HG03060 (cell line): ENCODE measurements at regions not wholly inside any gene's neighbourhood (a gene's known extent, or its start where the extent isn't known, plus 50 kb on each side); places are given as distances from the start of the nearest gene placed in this dataset.
"Not testable (repeated sequence)": the region's sequence is repeated elsewhere in the genome, so short reads cannot be mapped to it uniquely, and the experiment has no call there.

ENCODE experiments used
- ATAC-seq: cut with Tn5 transposase; IDR thresholded peaks from one replicate; pipeline ENCODE4 v1.9.1; 2021; ENCODE audit warnings: low read depth, moderate number of reproducible peaks; ENCODE audit not compliant: unreplicated experiment

DNA sequence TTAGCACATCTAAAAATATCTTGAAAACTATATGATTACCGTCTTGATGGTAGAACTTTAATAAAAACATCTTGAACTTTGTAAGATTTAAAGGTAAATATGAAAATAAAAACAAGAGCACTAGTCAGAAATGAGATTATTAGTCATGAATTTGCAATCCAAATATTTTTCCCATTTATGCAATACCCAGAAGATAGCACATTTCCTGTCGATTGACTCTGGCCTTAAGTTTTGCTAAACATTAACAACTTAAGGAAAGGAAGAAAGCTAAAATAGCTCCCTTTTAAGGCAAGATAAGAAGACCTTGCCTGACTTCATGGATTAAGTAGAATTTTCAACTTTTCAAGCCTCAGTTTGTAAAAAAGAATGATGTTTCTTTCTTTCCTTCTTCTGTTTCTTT is 1374.7 kb upstream of the RAG2 start:
- ATAC-seq, result no peak

DNA sequence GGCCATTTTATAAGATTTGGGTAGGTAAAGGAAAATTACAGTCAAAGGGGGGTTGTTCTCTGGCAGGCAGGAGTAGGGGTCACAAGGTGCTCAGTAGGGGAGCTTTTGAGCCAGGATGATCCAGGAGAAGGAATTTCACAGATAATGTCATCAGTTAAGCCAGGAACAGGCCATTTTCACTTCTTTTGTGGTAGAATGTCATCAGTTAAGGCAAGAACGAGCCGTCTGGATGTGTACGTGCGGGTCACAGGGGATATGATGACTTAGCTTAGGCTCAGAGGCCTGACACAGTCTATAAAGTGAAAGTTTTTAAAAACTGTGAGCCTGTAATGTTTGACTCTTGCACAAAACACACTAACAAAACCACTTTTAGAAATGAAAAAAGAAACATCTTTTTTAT is 1371.3 kb upstream of the RAG2 start:
- ATAC-seq, result not testable (repeated sequence)

DNA sequence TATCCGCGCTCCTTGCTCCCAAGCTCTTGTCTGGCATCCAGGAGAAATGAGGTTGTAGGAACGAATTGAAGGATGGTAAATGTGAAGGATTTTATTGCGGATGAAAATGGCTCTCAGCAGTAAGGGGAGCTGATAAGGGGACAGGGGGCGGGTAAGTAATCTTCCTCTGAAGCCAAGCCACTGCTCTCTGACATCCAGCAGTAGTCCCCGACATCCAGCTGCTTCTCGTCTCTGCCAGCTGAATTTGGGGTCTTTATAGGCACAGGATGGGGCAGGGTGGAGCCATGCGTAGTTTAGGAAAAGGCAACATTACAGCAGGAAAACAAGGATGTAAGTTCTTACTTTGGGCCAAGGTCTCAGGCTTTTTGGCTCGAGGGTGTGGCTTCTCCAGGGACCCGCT is 1370.1 kb upstream of the RAG2 start:
- ATAC-seq, result no peak

DNA sequence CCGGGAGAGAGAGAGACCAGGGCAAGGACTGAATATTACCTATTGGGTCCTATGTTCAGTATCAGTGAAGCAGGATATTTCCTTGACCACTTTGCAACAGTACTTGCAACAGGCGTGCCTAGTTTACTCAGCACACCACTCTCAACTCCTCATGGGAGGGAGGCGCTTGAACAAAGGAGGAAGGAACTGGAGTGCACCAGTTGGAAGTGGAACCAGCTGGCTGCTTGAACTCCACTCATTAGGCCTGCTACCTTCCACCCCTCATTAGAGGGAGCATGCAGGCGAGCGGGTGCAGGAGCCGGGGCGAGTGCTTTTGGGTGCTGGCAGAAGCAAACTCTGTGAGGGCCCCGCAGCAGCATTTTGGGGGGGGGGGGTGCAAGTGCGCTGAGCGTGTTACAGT is 1369.6 kb upstream of the RAG2 start:
- ATAC-seq, result no peak

DNA sequence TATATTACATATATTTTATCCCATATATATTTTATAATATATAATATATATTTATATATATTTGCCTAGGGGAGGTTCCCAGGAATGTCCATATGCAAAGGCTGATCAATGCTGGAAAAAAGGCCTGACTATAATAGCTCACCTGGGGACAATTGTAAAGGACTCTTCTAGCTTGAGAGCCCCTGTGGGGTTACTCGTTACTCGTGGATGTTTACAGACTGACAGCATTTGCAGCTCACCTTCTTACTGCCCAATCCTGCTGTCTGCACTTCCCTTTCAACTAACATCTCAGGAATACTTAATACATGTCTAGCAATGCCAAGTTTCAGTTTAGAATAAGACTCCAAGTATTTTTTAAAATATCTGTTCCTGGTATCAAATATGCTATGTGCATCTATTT is 1365.4 kb upstream of the RAG2 start:
- no peak for ATAC-seq

DNA sequence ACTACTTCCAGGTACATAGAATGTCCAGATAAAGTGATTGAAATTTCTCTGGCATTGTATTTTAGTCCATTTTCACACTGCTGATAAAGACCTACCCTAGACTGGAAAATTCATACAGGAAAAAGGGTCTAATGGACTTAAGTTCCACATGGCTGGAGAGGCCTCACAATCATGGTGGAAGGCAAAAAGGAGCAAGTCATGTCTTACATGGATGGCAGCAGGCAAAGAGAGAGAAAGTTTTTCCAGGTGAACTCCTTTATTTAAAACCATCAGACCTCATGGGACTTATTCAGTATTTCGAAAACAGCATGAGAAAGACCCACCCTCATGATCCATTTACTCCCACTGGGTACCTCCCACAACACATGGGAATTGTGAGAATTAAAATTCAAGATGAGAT is 1359.7 kb upstream of the RAG2 start:
- no peak for ATAC-seq

DNA sequence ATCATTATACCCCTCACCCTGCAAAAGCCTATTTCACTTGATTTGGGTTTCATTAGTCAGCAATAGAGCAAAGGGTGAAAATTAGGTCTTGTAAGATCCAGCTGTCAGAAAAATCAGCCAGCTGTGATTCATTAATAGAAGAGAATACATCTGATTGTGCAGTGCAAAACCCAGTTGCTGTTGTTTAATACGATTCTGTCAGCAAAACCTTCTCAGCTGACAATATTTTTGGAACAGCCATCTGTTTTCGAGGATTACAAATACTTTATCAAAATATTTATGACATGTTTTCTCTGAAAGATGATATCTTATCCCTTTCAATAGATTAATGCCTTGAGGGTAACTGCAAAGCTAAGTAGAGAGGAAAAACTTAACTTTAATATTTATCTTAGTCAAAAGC is 1354.0 kb upstream of the RAG2 start:
- ATAC-seq, result no peak

DNA sequence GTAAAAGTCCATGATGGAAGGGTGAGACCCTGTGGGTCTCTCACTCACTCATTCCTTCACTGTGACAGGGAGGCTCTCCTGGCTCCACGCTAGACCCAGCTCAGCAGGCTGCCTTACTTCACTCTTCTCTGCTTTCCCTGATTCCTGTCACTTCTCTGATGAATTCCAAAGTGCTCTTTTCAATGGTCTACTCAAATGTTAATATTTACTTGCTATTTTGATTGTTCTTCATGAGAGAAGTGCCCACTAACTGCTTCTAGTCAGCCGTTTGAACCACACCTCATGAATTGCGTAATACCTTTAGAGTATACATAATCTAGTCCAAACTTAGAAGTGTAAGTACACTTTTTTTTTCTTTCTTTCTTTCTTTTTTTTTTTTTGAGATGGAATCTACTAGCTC is 1350.2 kb upstream of the RAG2 start:
- no peak for ATAC-seq

DNA sequence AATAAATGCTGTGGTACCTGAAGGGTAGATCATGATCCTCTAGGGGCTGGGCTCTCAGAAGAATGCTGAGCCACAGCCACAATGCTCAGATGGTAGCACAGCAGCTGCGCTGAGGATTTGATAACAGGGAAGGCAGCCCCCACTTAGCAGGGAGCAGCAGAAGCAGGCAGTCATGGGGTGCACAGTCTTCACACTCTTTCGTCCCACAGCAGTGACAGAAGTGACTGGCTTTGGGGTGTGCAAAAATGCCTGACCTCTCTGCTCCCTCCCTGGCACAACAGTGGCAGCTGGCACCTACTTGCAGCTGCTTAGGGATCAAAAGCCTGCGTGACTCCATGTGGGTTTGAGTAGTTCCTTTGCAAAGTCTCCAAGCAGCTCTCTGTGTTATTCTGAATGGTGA is 1349.8 kb upstream of the RAG2 start:
- no peak for ATAC-seq

DNA sequence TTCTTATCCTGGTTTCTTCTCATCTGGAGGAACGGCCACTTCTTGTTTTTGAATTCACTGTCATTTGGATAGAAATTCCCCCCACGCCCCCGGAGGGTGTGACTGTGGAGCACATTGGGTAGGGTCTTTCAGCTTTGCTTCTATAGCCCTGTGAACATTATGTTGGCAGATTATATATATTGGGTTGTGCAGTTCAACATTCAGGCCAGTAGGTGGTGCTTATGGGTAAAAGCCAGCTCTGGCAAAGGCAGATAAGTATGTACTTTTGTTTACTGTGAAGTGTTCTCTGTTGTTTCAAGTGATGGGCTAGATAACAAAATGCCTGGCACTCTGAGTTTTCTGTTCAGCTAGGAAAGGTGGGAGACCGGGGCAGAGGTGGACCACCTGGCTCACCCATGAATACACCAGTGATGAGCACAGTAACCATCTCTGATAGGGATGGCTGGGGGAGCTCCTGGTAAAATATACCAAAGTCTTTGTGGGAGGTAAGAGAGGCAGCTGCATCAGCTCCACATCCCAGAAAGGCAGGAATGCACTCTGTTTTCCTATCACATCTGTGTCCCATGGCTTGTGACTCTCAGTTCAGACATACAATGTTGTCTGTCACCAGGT is 1348.2 kb upstream of the RAG2 start:
- no peak for ATAC-seq

DNA sequence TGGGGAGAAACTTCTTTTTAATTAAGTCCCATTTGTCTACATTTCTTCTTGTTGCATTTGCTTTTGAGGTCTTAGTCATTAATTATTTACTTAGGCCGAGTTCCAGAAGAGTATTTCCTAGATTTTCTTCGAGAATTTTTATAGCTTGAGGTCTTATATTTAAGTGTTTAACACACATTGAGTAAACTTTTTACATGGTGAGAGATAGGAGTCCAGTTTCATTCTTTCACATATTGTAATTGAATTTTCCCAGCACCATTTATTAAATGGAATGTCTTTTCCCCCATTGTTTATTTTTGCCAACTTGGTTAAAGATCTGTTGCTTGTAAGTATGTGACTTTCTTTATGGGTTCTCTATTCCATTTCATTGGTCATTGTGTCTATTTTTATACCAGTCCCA is 1344.0 kb upstream of the RAG2 start:
- no peak for ATAC-seq

DNA sequence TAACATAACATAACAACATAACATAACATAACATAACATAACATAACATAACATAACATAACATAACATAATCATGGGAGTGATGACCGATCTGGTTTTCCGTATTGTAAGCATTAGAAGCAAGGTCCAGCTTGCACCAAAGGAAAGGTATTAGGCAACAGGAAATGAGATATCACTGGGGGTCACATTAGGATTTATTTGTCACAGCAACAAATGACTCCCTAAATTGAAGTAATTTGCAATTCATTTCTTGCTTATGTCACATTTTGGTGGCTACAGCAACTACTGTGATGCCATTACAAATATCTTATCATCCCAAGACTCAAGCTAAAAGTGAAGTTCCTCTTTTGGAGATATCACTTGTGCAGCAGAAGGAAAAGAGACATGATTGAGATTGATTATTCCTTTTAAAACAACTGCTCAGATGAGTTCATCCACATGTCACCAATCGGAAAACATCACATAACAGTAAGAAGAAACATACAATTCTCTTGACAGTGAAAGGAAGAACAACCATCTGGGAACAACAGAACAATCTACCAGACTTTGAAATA is 1331.1 kb upstream of the RAG2 start:
- no peak for ATAC-seq

DNA sequence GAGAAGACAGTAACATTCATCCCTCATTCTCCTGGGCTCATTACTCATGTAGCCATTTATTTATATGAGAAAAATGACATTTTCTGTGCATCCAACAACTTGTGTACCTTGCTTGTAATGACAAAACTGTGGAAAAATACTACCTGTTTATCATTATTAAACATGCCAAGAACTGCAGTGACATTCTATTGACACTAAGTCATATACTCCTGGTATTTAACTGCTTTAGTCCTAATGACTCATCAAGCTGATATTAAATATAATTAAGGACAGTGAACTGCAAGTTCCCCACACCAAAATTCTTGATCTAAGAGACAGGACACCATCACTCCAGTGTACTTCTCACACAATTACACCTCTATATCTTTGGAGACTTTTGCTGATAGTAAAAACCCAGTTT is 1328.7 kb upstream of the RAG2 start:
- ATAC-seq, result no peak

DNA sequence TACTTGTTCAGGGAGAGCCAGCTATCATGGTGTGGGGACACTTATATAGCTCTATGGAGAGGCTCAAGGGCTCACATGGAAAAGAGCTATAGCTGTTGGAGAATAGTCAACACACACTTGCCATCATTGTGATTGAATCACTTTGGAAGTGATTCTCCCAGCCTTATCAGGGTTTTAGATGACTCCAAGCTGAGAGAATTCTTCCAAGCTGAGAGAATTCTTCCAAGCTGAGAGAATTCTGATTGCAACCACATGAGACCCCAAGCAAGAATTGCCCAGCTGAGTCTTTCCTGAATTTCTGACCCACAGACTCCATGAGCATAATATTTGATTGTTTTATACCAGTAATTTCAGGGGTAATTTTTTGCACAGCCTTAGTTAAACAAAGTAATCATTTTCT is 1318.3 kb upstream of the RAG2 start:
- ATAC-seq, result no peak

DNA sequence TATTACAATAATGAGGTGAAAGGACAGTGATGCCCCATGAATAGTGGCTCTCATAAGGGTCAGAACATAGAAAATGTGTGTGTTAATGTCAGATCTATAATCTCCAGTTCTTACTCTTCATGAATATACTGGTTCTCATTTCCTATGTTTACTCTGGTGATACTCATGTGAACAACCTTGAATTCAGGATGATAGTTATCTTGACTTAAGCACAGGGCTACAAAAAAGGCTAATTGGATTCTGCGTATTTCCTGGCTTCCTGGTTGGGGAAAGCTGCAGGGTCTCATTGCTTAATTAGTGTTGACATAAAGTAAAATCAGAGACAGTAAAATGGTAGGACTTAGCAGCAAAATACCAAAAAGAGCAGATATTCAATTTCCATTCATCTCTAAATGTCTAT is 1316.8 kb upstream of the RAG2 start:
- ATAC-seq, result no peak

DNA sequence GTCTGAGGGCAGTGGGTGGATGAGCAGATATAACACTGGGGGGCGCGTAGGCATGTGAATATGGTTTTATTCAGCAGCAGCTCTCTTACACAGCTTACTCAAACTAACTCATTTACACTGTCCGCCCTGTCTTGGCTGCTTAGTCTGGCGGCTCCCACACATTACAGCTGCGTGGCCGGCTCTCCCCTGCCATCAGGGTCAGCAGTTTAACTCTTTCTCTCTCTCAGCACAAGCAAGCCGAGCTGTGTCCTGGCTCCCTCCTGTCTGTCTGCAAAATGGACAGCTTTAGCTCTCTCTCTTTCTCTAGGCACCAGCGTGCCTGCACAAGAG is 1310.1 kb upstream of the RAG2 start:
- ATAC-seq, result no peak

DNA sequence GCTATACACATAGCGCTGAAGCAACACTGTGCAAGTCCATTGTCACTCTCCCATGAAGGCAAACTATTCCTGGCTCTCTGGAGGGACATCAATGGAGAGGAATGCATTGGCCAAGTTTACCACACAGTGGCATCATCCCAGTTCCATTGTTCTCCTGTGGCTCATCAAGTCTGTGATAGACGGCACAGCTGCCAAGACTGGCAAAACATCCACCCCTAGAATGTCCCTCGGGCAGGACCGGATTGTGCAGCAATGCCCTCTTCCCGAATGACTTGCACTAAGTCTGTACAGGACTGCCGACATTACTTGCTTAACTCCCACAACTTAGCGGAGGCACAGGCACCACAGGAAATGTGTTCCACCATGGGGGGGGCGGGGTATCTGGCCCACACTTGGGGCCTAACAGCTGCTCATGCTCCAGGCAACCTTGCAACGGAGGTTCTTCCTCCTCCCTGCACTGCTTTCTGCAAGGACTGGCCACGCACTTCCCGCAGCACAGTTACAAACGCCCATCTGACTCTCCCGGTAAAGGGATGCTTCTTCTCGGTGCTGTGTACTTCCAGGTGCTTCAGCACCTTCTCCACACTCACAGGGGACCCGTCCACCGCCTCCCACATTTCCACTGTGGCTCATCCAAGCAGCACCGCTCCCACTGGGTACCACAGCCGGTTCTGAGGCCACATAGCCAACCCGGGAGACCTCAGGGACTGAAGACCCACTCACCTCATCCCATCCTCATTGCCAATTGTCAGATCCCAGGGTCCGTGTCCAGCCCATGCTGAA is 1309.6 kb upstream of the RAG2 start:
- ATAC-seq, result no peak

DNA sequence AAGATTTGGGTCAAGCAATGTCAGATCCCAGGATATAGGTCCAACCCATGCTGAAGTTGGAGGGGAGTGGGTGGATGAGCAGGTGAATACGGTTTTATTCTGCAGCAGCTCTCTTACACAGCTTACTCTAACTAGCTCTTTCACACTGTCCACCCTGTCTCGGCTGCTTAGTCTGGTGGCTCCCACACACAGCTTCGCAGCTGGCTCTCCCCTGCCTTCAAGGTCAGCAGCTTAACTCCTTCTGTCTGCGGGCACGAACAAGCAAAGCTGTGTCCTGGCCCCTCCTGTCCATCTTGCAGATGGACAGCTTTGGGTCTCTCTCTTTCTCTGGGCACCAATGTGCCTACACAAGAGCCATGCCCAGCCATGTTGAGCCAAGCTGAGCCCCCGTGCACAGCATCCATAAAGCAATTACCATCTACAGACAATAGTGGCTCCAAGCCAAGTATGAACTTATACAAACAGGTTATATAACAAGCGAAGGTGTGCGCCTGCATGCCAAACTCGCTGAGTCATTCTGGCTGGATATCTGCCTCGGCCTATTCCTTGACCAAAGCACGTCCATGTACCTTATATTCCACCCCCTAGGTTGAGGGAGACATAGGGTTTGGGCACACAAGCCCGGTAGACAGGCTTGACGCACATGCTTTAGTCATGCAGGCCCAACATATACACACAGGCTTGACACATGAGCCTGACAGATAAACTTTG is 1307.8 kb upstream of the RAG2 start:
- no peak for ATAC-seq

DNA sequence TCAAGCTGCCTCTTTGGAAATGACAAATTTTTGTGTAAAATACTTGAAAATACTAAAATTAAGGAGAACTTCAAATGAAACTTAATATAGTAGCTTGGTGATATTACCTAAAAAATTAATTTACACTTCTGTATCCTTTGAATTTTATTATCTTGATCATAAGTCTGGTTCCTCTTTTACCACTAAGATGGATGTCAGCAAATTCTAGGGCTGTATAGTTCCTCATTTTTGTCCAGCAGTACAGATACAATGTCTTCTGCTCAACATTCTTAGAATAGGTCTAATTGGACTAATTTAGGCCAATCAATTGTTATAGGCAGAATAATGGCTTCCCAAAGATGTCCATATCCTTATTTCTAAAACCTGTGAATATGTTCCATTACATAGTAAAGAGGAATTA is 1298.0 kb upstream of the RAG2 start:
- ATAC-seq, result no peak

DNA sequence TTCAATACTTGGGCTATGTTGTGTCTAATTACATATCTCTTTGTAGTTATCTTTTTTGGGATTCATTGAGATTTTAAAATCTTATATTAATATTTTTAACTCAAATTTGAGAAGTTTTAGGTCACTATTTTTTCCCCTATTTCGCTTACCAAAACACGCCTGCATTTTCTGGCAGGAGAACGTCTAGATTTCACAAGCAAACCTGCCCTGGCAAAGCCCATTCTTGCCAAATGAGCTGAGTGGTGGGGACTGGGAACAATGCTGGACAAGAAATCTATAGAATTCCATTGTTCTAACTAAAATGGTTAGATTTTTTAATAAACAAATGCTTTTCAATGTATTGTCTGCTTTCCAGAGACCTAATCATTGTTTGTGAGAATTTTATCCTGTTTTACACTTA is 1283.7 kb upstream of the RAG2 start:
- no peak for ATAC-seq

DNA sequence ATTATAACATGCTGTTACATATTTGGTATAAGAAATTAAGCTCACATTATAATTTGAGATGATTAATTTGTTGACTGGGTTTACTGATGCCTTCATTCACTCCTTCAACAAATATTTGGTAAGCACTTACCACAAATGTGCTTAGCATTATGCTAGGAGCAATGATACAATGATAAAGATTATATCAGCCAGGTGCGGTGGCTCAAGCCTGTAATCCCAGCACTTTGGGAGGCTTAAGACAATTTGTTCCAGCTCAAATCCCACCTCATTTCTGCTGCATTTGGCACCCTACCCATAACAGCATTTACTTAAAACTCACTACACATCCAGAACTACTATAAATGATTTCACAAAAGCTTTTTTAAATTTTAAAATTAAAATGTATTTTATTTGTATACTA is 1263.6 kb upstream of the RAG2 start:
- no peak for ATAC-seq
